Gastroesophageal sphincter (tissue), 4 donors: ENCODE measurements at regions not wholly inside any gene's neighbourhood (a gene's known extent, or its start where the extent isn't known, plus 50 kb on each side); places are given as distances from the start of the nearest gene placed in this dataset.
A peak's percentile ranks its signal among the peaks of the same experiment; 100 is the strongest.

ENCODE experiments used
- ATAC-seq: fragments of 150-250 bp; one replicate; pipeline ENCODE4 v1.9.1; 2016; ENCODE audit warnings: mild to moderate bottlenecking, moderate library complexity
- H3K27ac ChIP-seq, 4 donors: fragments of 200-600 bp; sonication (generic) in 3 of 4; 1 replicate in 3 of 4; 2 replicates in 1 of 4; pipeline ENCODE4 v1.5.1; 2016 to 2019
- H3K27me3 ChIP-seq: fragments of 200-600 bp; sonication (generic); one replicate; pipeline ENCODE4 v1.5.1; 2019
- H3K36me3 ChIP-seq, 2 donors: fragments of 200-600 bp; sonication (generic); one replicate each; pipeline ENCODE4 v1.5.1; 2019; ENCODE audit warnings: control low read depth in 1 of 2
- H3K4me1 ChIP-seq, 3 donors: fragments of 200-600 bp; sonication (generic); 1 replicate in 2 of 3; 2 replicates in 1 of 3; pipeline ENCODE4 v1.5.1; 2016 to 2019; ENCODE audit warnings: control low read depth in 2 of 3
- H3K4me3 ChIP-seq, 2 donors: fragments of 200-600 bp; sonication (generic); one replicate each; pipeline ENCODE4 v1.5.1; 2019; ENCODE audit warnings: mild to moderate bottlenecking in 1 of 2, moderate library complexity in 1 of 2
- H3K9me3 ChIP-seq, 3 donors: fragments of 200-600 bp; sonication (generic); one replicate each; pipeline ENCODE4 v1.5.1; 2017 to 2019; ENCODE audit warnings: control low read depth in 2 of 3
- EP300 ChIP-seq: sonication (generic); formaldehyde crosslinking; IDR thresholded peaks from one replicate; pipeline ENCODE4 v1.6.1; 2017; ENCODE audit warnings: antibody characterized with exemption, mild to moderate bottlenecking
- POLR2A ChIP-seq, 2 donors: fragments of 450-650 bp; IDR thresholded peaks; one replicate each; pipeline ENCODE4 v1.6.1; 2017; ENCODE audit warnings: antibody characterized with exemption in 2 of 2, mild to moderate bottlenecking in 2 of 2, moderate library complexity in 1 of 2
- POLR2AphosphoS5 ChIP-seq: sonication (generic); formaldehyde crosslinking; IDR thresholded peaks from one replicate; pipeline ENCODE4 v1.6.1; 2017; ENCODE audit warnings: antibody characterized with exemption
- whole genome bisulfite sequencing, 2 donors: methylation state at CpG; one replicate each; pipeline ENCODE4 v1.1.5; 2018; ENCODE audit warnings: low coverage in 1 of 2; 5-methylcytosine and 5-hydroxymethylcytosine counted together
- TF ChIP-seq, protein P1 (sequence below), 4 experiments: fragments of 200-600 bp in 2 of 4; fragments of 450-650 bp in 2 of 4; sonication (generic) in 1 of 4; IDR thresholded peaks; one replicate each; pipeline ENCODE4 v1.5.1; 2017 to 2019; ENCODE audit warnings: antibody characterized with exemption in 4 of 4, mild to moderate bottlenecking in 2 of 4, moderate library complexity in 2 of 4

DNA sequence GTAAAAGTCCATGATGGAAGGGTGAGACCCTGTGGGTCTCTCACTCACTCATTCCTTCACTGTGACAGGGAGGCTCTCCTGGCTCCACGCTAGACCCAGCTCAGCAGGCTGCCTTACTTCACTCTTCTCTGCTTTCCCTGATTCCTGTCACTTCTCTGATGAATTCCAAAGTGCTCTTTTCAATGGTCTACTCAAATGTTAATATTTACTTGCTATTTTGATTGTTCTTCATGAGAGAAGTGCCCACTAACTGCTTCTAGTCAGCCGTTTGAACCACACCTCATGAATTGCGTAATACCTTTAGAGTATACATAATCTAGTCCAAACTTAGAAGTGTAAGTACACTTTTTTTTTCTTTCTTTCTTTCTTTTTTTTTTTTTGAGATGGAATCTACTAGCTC lies 1350.2 kb upstream of the RAG2 start:
- ATAC-seq: no peak
- Histone ChIP-seq H3K27ac (no peak overlapping the region), H3K27me3 (no peaks in the 10 kb centered on the region), H3K9me3 (peaks cover 0 to 13% (median 0%) of the 10 kb centered on the region in 3 donors), H3K36me3 (no peaks in the 10 kb centered on the region), H3K4me3 (no peak overlapping the region), H3K4me1 (no peaks in the 10 kb centered on the region)
- WGBS, 2 donors: 74 to 77% methylated on average over 3 of the region's 3 CpGs
- TF ChIP-seq, protein P1, sequence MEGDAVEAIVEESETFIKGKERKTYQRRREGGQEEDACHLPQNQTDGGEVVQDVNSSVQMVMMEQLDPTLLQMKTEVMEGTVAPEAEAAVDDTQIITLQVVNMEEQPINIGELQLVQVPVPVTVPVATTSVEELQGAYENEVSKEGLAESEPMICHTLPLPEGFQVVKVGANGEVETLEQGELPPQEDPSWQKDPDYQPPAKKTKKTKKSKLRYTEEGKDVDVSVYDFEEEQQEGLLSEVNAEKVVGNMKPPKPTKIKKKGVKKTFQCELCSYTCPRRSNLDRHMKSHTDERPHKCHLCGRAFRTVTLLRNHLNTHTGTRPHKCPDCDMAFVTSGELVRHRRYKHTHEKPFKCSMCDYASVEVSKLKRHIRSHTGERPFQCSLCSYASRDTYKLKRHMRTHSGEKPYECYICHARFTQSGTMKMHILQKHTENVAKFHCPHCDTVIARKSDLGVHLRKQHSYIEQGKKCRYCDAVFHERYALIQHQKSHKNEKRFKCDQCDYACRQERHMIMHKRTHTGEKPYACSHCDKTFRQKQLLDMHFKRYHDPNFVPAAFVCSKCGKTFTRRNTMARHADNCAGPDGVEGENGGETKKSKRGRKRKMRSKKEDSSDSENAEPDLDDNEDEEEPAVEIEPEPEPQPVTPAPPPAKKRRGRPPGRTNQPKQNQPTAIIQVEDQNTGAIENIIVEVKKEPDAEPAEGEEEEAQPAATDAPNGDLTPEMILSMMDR (IDR thresholded peaks at IDR 0.05): no peak
- TF ChIP-seq POLR2A (IDR thresholded peaks at IDR 0.05): no peak
- TF ChIP-seq EP300: no peak
- no peak for TF ChIP-seq POLR2AphosphoS5

DNA sequence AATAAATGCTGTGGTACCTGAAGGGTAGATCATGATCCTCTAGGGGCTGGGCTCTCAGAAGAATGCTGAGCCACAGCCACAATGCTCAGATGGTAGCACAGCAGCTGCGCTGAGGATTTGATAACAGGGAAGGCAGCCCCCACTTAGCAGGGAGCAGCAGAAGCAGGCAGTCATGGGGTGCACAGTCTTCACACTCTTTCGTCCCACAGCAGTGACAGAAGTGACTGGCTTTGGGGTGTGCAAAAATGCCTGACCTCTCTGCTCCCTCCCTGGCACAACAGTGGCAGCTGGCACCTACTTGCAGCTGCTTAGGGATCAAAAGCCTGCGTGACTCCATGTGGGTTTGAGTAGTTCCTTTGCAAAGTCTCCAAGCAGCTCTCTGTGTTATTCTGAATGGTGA lies 1349.8 kb upstream of the RAG2 start:
- no peak overlapping the region for H3K27ac ChIP-seq
- H3K4me1 ChIP-seq: no peaks in the 10 kb centered on the region
- no peak for ATAC-seq
- 100% methylated on average over 1 of the region's 3 CpGs; no CpG with 5 or more reads in 1 of the 2 donors for WGBS, 2 donors
- no peaks in the 10 kb centered on the region for H3K36me3 ChIP-seq
- TF ChIP-seq, protein P1 (IDR thresholded peaks at IDR 0.05): no peak
- TF ChIP-seq POLR2A (IDR thresholded peaks at IDR 0.05): no peak
- no peak for TF ChIP-seq EP300
- TF ChIP-seq POLR2AphosphoS5: no peak
- H3K9me3 ChIP-seq: peaks cover 0 to 13% (median 0%) of the 10 kb centered on the region in 3 donors
- H3K27me3 ChIP-seq: no peaks in the 10 kb centered on the region
- H3K4me3 ChIP-seq: no peak overlapping the region

DNA sequence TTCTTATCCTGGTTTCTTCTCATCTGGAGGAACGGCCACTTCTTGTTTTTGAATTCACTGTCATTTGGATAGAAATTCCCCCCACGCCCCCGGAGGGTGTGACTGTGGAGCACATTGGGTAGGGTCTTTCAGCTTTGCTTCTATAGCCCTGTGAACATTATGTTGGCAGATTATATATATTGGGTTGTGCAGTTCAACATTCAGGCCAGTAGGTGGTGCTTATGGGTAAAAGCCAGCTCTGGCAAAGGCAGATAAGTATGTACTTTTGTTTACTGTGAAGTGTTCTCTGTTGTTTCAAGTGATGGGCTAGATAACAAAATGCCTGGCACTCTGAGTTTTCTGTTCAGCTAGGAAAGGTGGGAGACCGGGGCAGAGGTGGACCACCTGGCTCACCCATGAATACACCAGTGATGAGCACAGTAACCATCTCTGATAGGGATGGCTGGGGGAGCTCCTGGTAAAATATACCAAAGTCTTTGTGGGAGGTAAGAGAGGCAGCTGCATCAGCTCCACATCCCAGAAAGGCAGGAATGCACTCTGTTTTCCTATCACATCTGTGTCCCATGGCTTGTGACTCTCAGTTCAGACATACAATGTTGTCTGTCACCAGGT lies 1348.2 kb upstream of the RAG2 start:
- TF ChIP-seq, protein P1 (IDR thresholded peaks at IDR 0.05): peak; percentile 21 to 62 (median 39)
- TF ChIP-seq POLR2AphosphoS5: no peak
- Histone ChIP-seq H3K4me1 (no peaks in the 10 kb centered on the region), H3K9me3 (peaks cover 0 to 13% (median 0%) of the 10 kb centered on the region in 3 donors), H3K27me3 (no peaks in the 10 kb centered on the region), H3K27ac (no peak overlapping the region), H3K4me3 (no peak overlapping the region), H3K36me3 (no peaks in the 10 kb centered on the region)
- WGBS, 2 donors: 64 to 70% methylated on average over 3 of the region's 4 CpGs
- ATAC-seq: no peak

DNA sequence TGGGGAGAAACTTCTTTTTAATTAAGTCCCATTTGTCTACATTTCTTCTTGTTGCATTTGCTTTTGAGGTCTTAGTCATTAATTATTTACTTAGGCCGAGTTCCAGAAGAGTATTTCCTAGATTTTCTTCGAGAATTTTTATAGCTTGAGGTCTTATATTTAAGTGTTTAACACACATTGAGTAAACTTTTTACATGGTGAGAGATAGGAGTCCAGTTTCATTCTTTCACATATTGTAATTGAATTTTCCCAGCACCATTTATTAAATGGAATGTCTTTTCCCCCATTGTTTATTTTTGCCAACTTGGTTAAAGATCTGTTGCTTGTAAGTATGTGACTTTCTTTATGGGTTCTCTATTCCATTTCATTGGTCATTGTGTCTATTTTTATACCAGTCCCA lies 1344.0 kb upstream of the RAG2 start:
- H3K27ac ChIP-seq: no peak overlapping the region
- H3K4me3 ChIP-seq: no peak overlapping the region
- H3K27me3 ChIP-seq: no peaks in the 10 kb centered on the region
- no peaks in the 10 kb centered on the region for H3K4me1 ChIP-seq
- peaks cover 0 to 13% (median 0%) of the 10 kb centered on the region in 3 donors for H3K9me3 ChIP-seq
- H3K36me3 ChIP-seq: no peaks in the 10 kb centered on the region
- TF ChIP-seq EP300 (no peak), POLR2AphosphoS5 (no peak), POLR2A (IDR thresholded peaks at IDR 0.05) (no peak)
- TF ChIP-seq, protein P1 (IDR thresholded peaks at IDR 0.05): no peak
- WGBS, 2 donors: 38 to 55% methylated on average over 2 of the region's 2 CpGs
- no peak for ATAC-seq

DNA sequence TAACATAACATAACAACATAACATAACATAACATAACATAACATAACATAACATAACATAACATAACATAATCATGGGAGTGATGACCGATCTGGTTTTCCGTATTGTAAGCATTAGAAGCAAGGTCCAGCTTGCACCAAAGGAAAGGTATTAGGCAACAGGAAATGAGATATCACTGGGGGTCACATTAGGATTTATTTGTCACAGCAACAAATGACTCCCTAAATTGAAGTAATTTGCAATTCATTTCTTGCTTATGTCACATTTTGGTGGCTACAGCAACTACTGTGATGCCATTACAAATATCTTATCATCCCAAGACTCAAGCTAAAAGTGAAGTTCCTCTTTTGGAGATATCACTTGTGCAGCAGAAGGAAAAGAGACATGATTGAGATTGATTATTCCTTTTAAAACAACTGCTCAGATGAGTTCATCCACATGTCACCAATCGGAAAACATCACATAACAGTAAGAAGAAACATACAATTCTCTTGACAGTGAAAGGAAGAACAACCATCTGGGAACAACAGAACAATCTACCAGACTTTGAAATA lies 1331.1 kb upstream of the RAG2 start:
- Histone ChIP-seq H3K36me3 (no peaks in the 10 kb centered on the region), H3K9me3 (peaks cover 0 to 4% (median 0%) of the 10 kb centered on the region in 3 donors), H3K27ac (no peak overlapping the region), H3K4me1 (no peaks in the 10 kb centered on the region), H3K27me3 (no peaks in the 10 kb centered on the region), H3K4me3 (no peak overlapping the region)
- 65 to 67% methylated on average over 3 of the region's 3 CpGs for WGBS, 2 donors
- TF ChIP-seq, protein P1 (IDR thresholded peaks at IDR 0.05): no peak
- TF ChIP-seq EP300 (no peak), POLR2A (IDR thresholded peaks at IDR 0.05) (no peak), POLR2AphosphoS5 (no peak)
- no peak for ATAC-seq
